OCI-M1 (cell line): ENCODE measurements at regions not wholly inside any gene's neighbourhood (a gene's known extent, or its start where the extent isn't known, plus 50 kb on each side); places are given as distances from the start of the nearest gene placed in this dataset.
"Not testable (repeated sequence)": the region's sequence is repeated elsewhere in the genome, so short reads cannot be mapped to it uniquely, and the experiment has no call there.

Source experiments
- DNase-seq: peaks from one replicate; lab custom pipeline; 2025; lab: John Stamatoyannopoulos, UW

GRCh38 chr3:177338697-177339219 is 141.5 kb upstream of the TBL1XR1 start:
- DNase-seq: peak; percentile 90

- peak; percentile 74 for DNase-seq
Measured at GRCh38 chr3:177339220-177339703, 142.0 kb upstream of the TBL1XR1 start.

GRCh38 chr3:177340243-177340830 is 143.1 kb upstream of the TBL1XR1 start:
- DNase-seq: no peak

GRCh38 chr3:177341736-177342419 is 144.6 kb upstream of the TBL1XR1 start:
- no peak for DNase-seq

- DNase-seq: no peak
Measured at GRCh38 chr3:177343122-177343625, 145.9 kb upstream of the TBL1XR1 start.

- DNase-seq: peak; percentile 93
Measured at GRCh38 chr3:177345049-177345972, 148.0 kb upstream of the TBL1XR1 start.

- DNase-seq: no peak
Measured at GRCh38 chr3:177345973-177346503, 148.8 kb upstream of the TBL1XR1 start.

- no peak for DNase-seq
Measured at GRCh38 chr3:177346878-177347277, 149.6 kb upstream of the TBL1XR1 start.

GRCh38 chr3:177347611-177348010 is 150.3 kb upstream of the TBL1XR1 start:
- DNase-seq: no peak

GRCh38 chr3:177348974-177349373 is 151.7 kb upstream of the TBL1XR1 start:
- DNase-seq: no peak

- no peak for DNase-seq
Measured at GRCh38 chr3:177349384-177349783, 152.1 kb upstream of the TBL1XR1 start.

- no peak for DNase-seq
Measured at GRCh38 chr3:177350121-177350520, 152.8 kb upstream of the TBL1XR1 start.

- DNase-seq: no peak
Measured at GRCh38 chr3:177351206-177351605, 153.9 kb upstream of the TBL1XR1 start.

GRCh38 chr3:177351757-177352158 is 154.5 kb upstream of the TBL1XR1 start:
- DNase-seq: no peak

- no peak for DNase-seq
Measured at GRCh38 chr3:177352424-177352823, 155.1 kb upstream of the TBL1XR1 start.

- no peak for DNase-seq
Measured at GRCh38 chr3:177353140-177353539, 155.9 kb upstream of the TBL1XR1 start.

GRCh38 chr3:177353879-177354278 is 156.6 kb upstream of the TBL1XR1 start:
- DNase-seq: not testable (repeated sequence)

GRCh38 chr3:177354466-177354865 is 157.2 kb upstream of the TBL1XR1 start:
- DNase-seq: no peak

- DNase-seq: no peak
Measured at GRCh38 chr3:177356113-177356512, 158.8 kb upstream of the TBL1XR1 start.

- DNase-seq: no peak
Measured at GRCh38 chr3:177356952-177357351, 159.7 kb upstream of the TBL1XR1 start.

- peak; percentile 81 for DNase-seq
Measured at GRCh38 chr3:177357352-177358090, 160.2 kb upstream of the TBL1XR1 start.
